K562 (cell line): ENCODE measurements at regions not wholly inside any gene's neighbourhood (a gene's known extent, or its start where the extent isn't known, plus 50 kb on each side); places are given as distances from the start of the nearest gene placed in this dataset.
A peak's percentile ranks its signal among the peaks of the same experiment; 100 is the strongest.

ENCODE experiments used
- ATAC-seq: fragments of 200-7000 bp; cut with Tn5 transposase; 3 replicates; pipeline ENCODE4 v1.9.1; 2020; ENCODE audit warnings: moderate library complexity
- BruUV-seq: library from RNA; stranded (reverse); fragments of 400-500 nt; replicated peaks from 2 replicates; lab custom pipeline; 2021; lab: Mats Ljungman, UMichigan
- CTCF ChIA-PET: fragments of 300-600 bp; formaldehyde crosslinking; extraction: SDS; loops from one replicate; lab custom pipeline; 2021; ENCODE audit warnings: low intra/inter-chr PET ratio; lab: Yijun Ruan, JAX
- POLR2A ChIA-PET: fragments of 300-600, 350-650 bp; sonication (Branson Sonifier 250); formaldehyde crosslinking; extraction: SDS; loops from one replicate; lab custom pipeline; 2021; ENCODE audit warnings: antibody characterized with exemption, inconsistent platforms; lab: Yijun Ruan, JAX
- DNase-seq, 4 experiments: peaks; one replicate each; pipeline versions ENCODE4 v3.0.0 to v3.0.0-alpha.2; 2011 to 2018; ENCODE audit warnings: low spot score in 3 of 4, mixed read lengths in 3 of 4; ENCODE audit errors: extremely low read depth in 1 of 4
- FAIRE-seq: peaks from 2 replicates; lab custom pipeline; 2011; peaks lifted over from hg19 to GRCh38; lab: Jason Lieb, UNC
- H2AFZ ChIP-seq: 2 replicates; pipeline ENCODE4 v1.6.0; 2011; ENCODE audit warnings: low read depth, low read length, control low read depth, inconsistent platforms
- H3K27ac ChIP-seq: fragments of 200-600 bp; 3 replicates; pipeline ENCODE4 v1.8.0; 2011; ENCODE audit warnings: low read depth, mild to moderate bottlenecking, control low read depth, inconsistent platforms, low read length, moderate library complexity, mixed read lengths; ENCODE audit errors: extremely low read depth
- H3K27me3 ChIP-seq, 2 experiments: fragments of 300-600 bp in 1 of 2; 2 replicates in 1 of 2; 3 replicates in 1 of 2; pipeline versions ENCODE4 v1.6.0 to v1.8.0; 2011; ENCODE audit warnings: inconsistent platforms in 2 of 2, low read length in 2 of 2, mild to moderate bottlenecking in 1 of 2, mixed read lengths in 1 of 2, moderate library complexity in 1 of 2; ENCODE audit not compliant: control insufficient read depth in 2 of 2, insufficient read depth in 2 of 2
- H3K36me3 ChIP-seq: fragments of 300-600 bp; 3 replicates; pipeline ENCODE4 v1.8.0; 2011; ENCODE audit warnings: mild to moderate bottlenecking, low read length, inconsistent platforms; ENCODE audit not compliant: control insufficient read depth, insufficient read depth
- H3K4me1 ChIP-seq, 2 experiments: fragments of 200-600 bp in 1 of 2; replicated peaks in 1 of 2; 2 replicates in 1 of 2; 3 replicates in 1 of 2; pipeline versions ENCODE4 v1.5.1 to v1.8.0; 2011; ENCODE audit warnings: inconsistent platforms in 2 of 2, low read length in 2 of 2, mild to moderate bottlenecking in 1 of 2, mixed read lengths in 1 of 2, moderate library complexity in 1 of 2; ENCODE audit not compliant: control insufficient read depth in 2 of 2, insufficient read depth in 2 of 2
- H3K4me2 ChIP-seq: 2 replicates; pipeline ENCODE4 v1.6.1; 2011; ENCODE audit warnings: low read length, control low read depth, inconsistent platforms, mixed read lengths; ENCODE audit not compliant: insufficient read depth
- H3K4me3 ChIP-seq: fragments of 200-600 bp; sonication (generic), shearing (Covaris generic); 2 replicates; pipeline ENCODE4 v1.5.1; 2016; ENCODE audit warnings: control low read depth, inconsistent platforms
- H3K79me2 ChIP-seq: fragments of 200-600 bp; 3 replicates; pipeline ENCODE4 v1.8.0; 2011; ENCODE audit warnings: low read length, inconsistent platforms; ENCODE audit not compliant: control insufficient read depth, insufficient read depth
- H3K9ac ChIP-seq, 2 experiments: 2 replicates each; pipeline versions ENCODE4 v1.6.0 to v1.6.1; 2011; ENCODE audit warnings: low read depth in 2 of 2, low read length in 2 of 2, control low read depth in 1 of 2, inconsistent platforms in 1 of 2, mild to moderate bottlenecking in 1 of 2, mixed read lengths in 1 of 2; ENCODE audit not compliant: insufficient read depth in 1 of 2
- H3K9me1 ChIP-seq: one replicate; pipeline ENCODE4 v1.6.0; 2011; ENCODE audit warnings: inconsistent platforms, mild to moderate bottlenecking, low read length, moderate library complexity; ENCODE audit not compliant: control insufficient read depth, insufficient read depth
- H3K9me3 ChIP-seq: replicated peaks from 2 replicates; pipeline ENCODE4 v1.5.1; 2011; ENCODE audit warnings: low read depth, low read length, inconsistent platforms; ENCODE audit not compliant: control insufficient read depth, insufficient read depth
- H4K20me1 ChIP-seq: replicated peaks from 2 replicates; pipeline ENCODE4 v1.6.1; 2011; ENCODE audit warnings: low read length, inconsistent platforms, mixed read lengths; ENCODE audit not compliant: control insufficient read depth, insufficient read depth
- HNRNPL ChIP-seq: fragments of 200-400 bp; formaldehyde crosslinking; IDR thresholded peaks from 2 replicates; pipeline ENCODE4 v1.6.1; 2017; ENCODE audit warnings: low read depth, mild to moderate bottlenecking, low read length
- JUND ChIP-seq, 2 experiments: IDR thresholded peaks; 2 replicates in 1 of 2; 3 replicates in 1 of 2; pipeline ENCODE4 v1.6.1; 2011; ENCODE audit warnings: borderline replicate concordance in 2 of 2, low read depth in 2 of 2, low read length in 2 of 2, improper control_type of control experiment in 1 of 2, missing biosample characterization in 1 of 2, missing genetic modification characterization in 1 of 2, missing genetic modification reagents in 1 of 2
- POLR2G ChIP-seq: fragments of 200-400 bp; formaldehyde crosslinking; IDR thresholded peaks from 2 replicates; pipeline ENCODE4 v1.6.1; 2017; ENCODE audit warnings: low read depth, mild to moderate bottlenecking, antibody characterized with exemption, low read length, moderate library complexity
- RBM25 ChIP-seq: fragments of 200-400 bp; formaldehyde crosslinking; IDR thresholded peaks from 2 replicates; pipeline ENCODE4 v1.6.1; 2018; ENCODE audit warnings: low read length, low read depth, moderate library complexity; ENCODE audit not compliant: severe bottlenecking
- TAL1 ChIP-seq: fragments of 450-650 bp; IDR thresholded peaks from 2 replicates; pipeline ENCODE4 v1.6.1; 2016; ENCODE audit warnings: mild to moderate bottlenecking
- WGBS: fragments of 100-300 bp; shearing (Covaris generic); methylation state at CpG from one replicate; pipeline ENCODE4 v1.1.6; 2016; ENCODE audit warnings: low coverage, mixed read lengths; ENCODE audit not compliant: insufficient coverage; ENCODE audit errors: missing lambda C conversion rate; 5-methylcytosine and 5-hydroxymethylcytosine counted together
- in situ Hi-C: fragments of 300-500 bp; cut with MboI; formaldehyde crosslinking; loops from 4 replicates; pipeline ENCODE4 v1.15.0; 2018; ENCODE audit warnings: inconsistent platforms, mixed read lengths
- intact Hi-C: fragments of 100-400 bp; cut with micrococcal nuclease; formaldehyde crosslinking; loops from 2 replicates; pipeline ENCODE4 v1.14.2; 2022

GRCh38 chr1:36699113-36699911 is 216.6 kb upstream of the CSF3R start:
- DNase-seq (no peak), FAIRE-seq (no peak), ATAC-seq (no peak)
- no TSS peak for BruUV-seq
- in situ Hi-C loops = no loop called here
- CTCF ChIA-PET = interaction anchor here (0.5 kb wide), 1 partner anchor 708 kb away, joined by 6 read pairs; no protein-coding TSS in a partner anchor
- no peaks in the 10 kb centered on the region for H3K36me3 ChIP-seq
- TF ChIP-seq JUND (IDR thresholded peaks at IDR 0.05; ENCODE audit: borderline replicate concordance, low read depth, low read length) = no peak
- no peak for TF ChIP-seq JUND (tag; IDR thresholded peaks at IDR 0.05; ENCODE audit: borderline replicate concordance, low read depth, low read length)
- TF ChIP-seq TAL1 = no peak
- no peak for TF ChIP-seq POLR2G
- TF ChIP-seq HNRNPL = no peak
- TF ChIP-seq RBM25 = peak; percentile 23
- intact Hi-C loops = no loop called here
- no peak overlapping the region for H3K27ac ChIP-seq
- H3K4me1 ChIP-seq = peaks cover 0 to 3% of the 10 kb centered on the region in 2 experiments; a peak in 2 of 5 replicates
- H2AFZ ChIP-seq = no peak overlapping the region
- no peak overlapping the region for H3K9ac ChIP-seq
- no peaks in the 10 kb centered on the region; the same call in 1 of the 2 replicates for H4K20me1 ChIP-seq
- WGBS = 0% methylated on average over 10 of the region's 10 CpGs
- POLR2A ChIA-PET = interaction anchor here (0.7 kb wide), 1 partner anchor 554 kb away, joined by 3 read pairs; no protein-coding TSS in a partner anchor
- peaks cover 6 to 22% of the 10 kb centered on the region in 2 experiments; a peak in 3 of 5 replicates for H3K27me3 ChIP-seq
- no peak overlapping the region for H3K4me2 ChIP-seq
- no peaks in the 10 kb centered on the region for H3K9me3 ChIP-seq
- no peaks in the 10 kb centered on the region for H3K9me1 ChIP-seq
- H3K79me2 ChIP-seq = no peaks in the 10 kb centered on the region
- no peak overlapping the region for H3K4me3 ChIP-seq
